Chondrocyte (in vitro differentiated cells): ENCODE measurements at regions not wholly inside any gene's neighbourhood (a gene's known extent, or its start where the extent isn't known, plus 50 kb on each side); places are given as distances from the start of the nearest gene placed in this dataset.

Experiments used
- DNase-seq: peaks from one replicate; pipeline ENCODE4 v3.0.0; 2021; ENCODE audit warnings: mixed read lengths, low spot score
- H3K27ac Mint-ChIP-seq: one replicate; pipeline ENCODE4 v1.8.0; 2021; ENCODE audit warnings: mild to moderate bottlenecking, moderate library complexity, mixed read lengths; ENCODE audit not compliant: unreplicated experiment
- H3K27me3 Mint-ChIP-seq: 2 replicates; pipeline ENCODE4 v1.8.0; 2021; ENCODE audit warnings: low read depth, mixed read lengths
- H3K36me3 Mint-ChIP-seq: 2 replicates; pipeline ENCODE4 v1.8.0; 2021; ENCODE audit warnings: low read depth, mixed read lengths
- H3K4me1 Mint-ChIP-seq: 2 replicates; pipeline ENCODE4 v1.8.0; 2021; ENCODE audit warnings: low read depth, mild to moderate bottlenecking, mixed read lengths
- H3K4me3 Mint-ChIP-seq: one replicate; pipeline ENCODE4 v1.8.0; 2021; ENCODE audit warnings: mild to moderate bottlenecking, moderate library complexity, mixed read lengths; ENCODE audit not compliant: unreplicated experiment
- H3K9me3 Mint-ChIP-seq: 2 replicates; pipeline ENCODE4 v1.8.0; 2021; ENCODE audit warnings: low read depth, mixed read lengths
- TF ChIP-seq, protein P1 (sequence below): fragments of 200-600 bp; sonication (generic); IDR thresholded peaks from 2 replicates; pipeline ENCODE4 v1.5.0; 2021; ENCODE audit warnings: antibody characterized with exemption, mild to moderate bottlenecking, moderate library complexity

DNA sequence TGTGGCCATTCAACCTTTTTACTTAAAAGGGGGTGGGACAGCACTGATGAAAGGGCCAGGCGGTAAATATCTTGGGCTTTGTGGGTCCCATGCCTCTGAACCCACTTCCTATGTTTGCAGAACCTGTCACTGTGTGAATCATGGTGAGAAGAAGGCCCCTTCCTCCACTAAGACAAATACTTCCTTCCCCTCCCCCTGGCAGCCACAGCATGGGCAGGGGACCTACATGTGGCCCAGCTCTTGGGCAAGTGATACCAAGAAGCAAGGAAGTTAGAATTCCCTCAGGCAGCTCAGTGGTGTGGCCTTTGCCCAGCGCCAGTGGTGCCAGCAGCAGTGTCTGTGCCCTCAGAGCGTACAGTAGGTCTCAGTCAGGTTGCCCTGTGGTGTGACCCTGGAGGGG lies 168.6 kb downstream of the TRIM33 start:
- no peaks in the 10 kb centered on the region for H3K9me3 Mint-ChIP-seq
- TF ChIP-seq, protein P1, sequence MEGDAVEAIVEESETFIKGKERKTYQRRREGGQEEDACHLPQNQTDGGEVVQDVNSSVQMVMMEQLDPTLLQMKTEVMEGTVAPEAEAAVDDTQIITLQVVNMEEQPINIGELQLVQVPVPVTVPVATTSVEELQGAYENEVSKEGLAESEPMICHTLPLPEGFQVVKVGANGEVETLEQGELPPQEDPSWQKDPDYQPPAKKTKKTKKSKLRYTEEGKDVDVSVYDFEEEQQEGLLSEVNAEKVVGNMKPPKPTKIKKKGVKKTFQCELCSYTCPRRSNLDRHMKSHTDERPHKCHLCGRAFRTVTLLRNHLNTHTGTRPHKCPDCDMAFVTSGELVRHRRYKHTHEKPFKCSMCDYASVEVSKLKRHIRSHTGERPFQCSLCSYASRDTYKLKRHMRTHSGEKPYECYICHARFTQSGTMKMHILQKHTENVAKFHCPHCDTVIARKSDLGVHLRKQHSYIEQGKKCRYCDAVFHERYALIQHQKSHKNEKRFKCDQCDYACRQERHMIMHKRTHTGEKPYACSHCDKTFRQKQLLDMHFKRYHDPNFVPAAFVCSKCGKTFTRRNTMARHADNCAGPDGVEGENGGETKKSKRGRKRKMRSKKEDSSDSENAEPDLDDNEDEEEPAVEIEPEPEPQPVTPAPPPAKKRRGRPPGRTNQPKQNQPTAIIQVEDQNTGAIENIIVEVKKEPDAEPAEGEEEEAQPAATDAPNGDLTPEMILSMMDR: no peak
- no peak overlapping the region for H3K4me3 Mint-ChIP-seq
- H3K27me3 Mint-ChIP-seq: peaks cover 2% of the 10 kb centered on the region
- H3K4me1 Mint-ChIP-seq: peaks cover 15% of the 10 kb centered on the region
- no peak overlapping the region for H3K27ac Mint-ChIP-seq
- H3K36me3 Mint-ChIP-seq: no peaks in the 10 kb centered on the region
- DNase-seq: no peak

DNA sequence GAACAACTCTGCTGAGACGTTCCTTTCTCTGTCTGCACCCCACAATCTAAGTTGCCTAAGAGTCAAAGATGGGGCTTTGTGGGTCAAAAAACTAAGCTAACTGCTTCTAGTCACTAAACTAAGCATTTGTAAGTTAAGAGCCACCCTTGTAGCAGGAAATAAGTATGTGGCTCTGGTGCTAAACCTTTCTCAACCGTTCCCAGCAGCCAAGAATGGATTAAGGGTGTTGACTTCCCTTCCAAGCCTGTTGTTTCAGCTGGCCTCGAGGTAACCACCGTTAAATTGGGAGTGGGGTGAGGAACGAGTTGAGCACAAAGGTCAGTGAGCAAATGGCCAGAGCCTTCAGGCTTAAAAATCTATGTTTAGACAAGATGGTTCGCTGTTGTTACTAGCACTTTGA lies 169.1 kb downstream of the TRIM33 start:
- no peak overlapping the region for H3K27ac Mint-ChIP-seq
- no peaks in the 10 kb centered on the region for H3K9me3 Mint-ChIP-seq
- TF ChIP-seq, protein P1: no peak
- H3K36me3 Mint-ChIP-seq: no peaks in the 10 kb centered on the region
- no peak overlapping the region for H3K4me3 Mint-ChIP-seq
- peaks cover 2% of the 10 kb centered on the region for H3K27me3 Mint-ChIP-seq
- no peak for DNase-seq
- H3K4me1 Mint-ChIP-seq: peaks cover 14% of the 10 kb centered on the region

GRCh38 chr1:114341299-114341698 lies 169.7 kb downstream of the TRIM33 start:
- peaks cover 2% of the 10 kb centered on the region for H3K27me3 Mint-ChIP-seq
- H3K9me3 Mint-ChIP-seq: no peaks in the 10 kb centered on the region
- peaks cover 10% of the 10 kb centered on the region for H3K4me1 Mint-ChIP-seq
- TF ChIP-seq, protein P1: no peak
- no peak overlapping the region for H3K27ac Mint-ChIP-seq
- H3K36me3 Mint-ChIP-seq: no peaks in the 10 kb centered on the region
- no peak for DNase-seq
- no peak overlapping the region for H3K4me3 Mint-ChIP-seq

- Mint-ChIP-seq H3K36me3 (no peaks in the 10 kb centered on the region), H3K9me3 (no peaks in the 10 kb centered on the region), H3K4me3 (no peak overlapping the region), H3K27ac (no peak overlapping the region), H3K27me3 (peaks cover 2% of the 10 kb centered on the region), H3K4me1 (peaks cover 6% of the 10 kb centered on the region)
- TF ChIP-seq, protein P1: no peak
- no peak for DNase-seq
Measured at GRCh38 chr1:114340892-114341291, 170.1 kb downstream of the TRIM33 start.

DNA sequence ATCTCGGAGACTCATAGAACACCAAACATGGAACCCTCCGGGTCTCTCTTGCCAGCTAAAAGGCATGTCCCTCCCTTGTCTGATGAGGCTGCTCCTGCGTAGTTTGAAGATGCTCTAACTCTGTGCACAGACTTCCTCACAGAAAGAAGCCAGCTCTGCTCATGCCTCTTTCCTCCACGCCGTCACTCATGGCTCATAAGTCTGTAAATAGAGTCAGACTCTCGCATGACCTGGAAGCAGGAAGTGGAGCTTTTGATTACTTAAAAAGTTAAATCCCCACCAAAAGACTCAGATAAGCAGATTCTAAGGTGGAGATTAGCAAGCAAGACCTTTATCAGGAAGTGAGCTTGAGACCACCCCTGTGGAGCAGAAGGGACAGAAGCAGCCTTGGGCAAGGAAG lies 171.6 kb downstream of the TRIM33 start:
- peaks cover 11% of the 10 kb centered on the region for H3K27me3 Mint-ChIP-seq
- no peaks in the 10 kb centered on the region for H3K36me3 Mint-ChIP-seq
- peaks cover 4% of the 10 kb centered on the region for H3K9me3 Mint-ChIP-seq
- H3K27ac Mint-ChIP-seq: no peak overlapping the region
- peaks cover 2% of the 10 kb centered on the region for H3K4me1 Mint-ChIP-seq
- TF ChIP-seq, protein P1: no peak
- H3K4me3 Mint-ChIP-seq: no peak overlapping the region
- DNase-seq: no peak
